ENCODE measurements at regions not wholly inside any gene's neighbourhood (a gene's known extent, or its start where the extent isn't known, plus 50 kb on each side); places are given as distances from the start of the nearest gene placed in this dataset.

- TF ChIP-seq CTCF (IDR thresholded peaks at IDR 0.05) (no peak), POLR2A (IDR thresholded peaks at IDR 0.05) (no peak)
Observed at GRCh38 chr22:48636746-48637145, 1190.9 kb downstream of the BRD1 start.

Data from adrenal gland (tissue), 5 donors.